HepG2 (cell line): ENCODE measurements at regions not wholly inside any gene's neighbourhood (a gene's known extent, or its start where the extent isn't known, plus 50 kb on each side); places are given as distances from the start of the nearest gene placed in this dataset.
"Not testable (repeated sequence)": the region's sequence is repeated elsewhere in the genome, so short reads cannot be mapped to it uniquely, and the experiment has no call there.

Experiments
- ATAC-seq: fragments of 200-7000 bp; cut with Tn5 transposase; 3 replicates; pipeline ENCODE4 v1.9.1; 2020; ENCODE audit warnings: mild to moderate bottlenecking, moderate library complexity
- BruUV-seq: library from RNA; stranded (reverse); fragments of 400-500 nt; replicated peaks from 2 replicates; lab custom pipeline; 2021; lab: Mats Ljungman, UMichigan
- CTCF ChIA-PET: fragments of 300-600 bp; formaldehyde crosslinking; extraction: SDS; loops from one replicate; lab custom pipeline; 2021; ENCODE audit warnings: low total read pairs, inconsistent platforms, low intra/inter-chr PET ratio; lab: Yijun Ruan, JAX
- POLR2A ChIA-PET: fragments of 350-600 bp; sonication (Branson Sonifier 250); formaldehyde crosslinking; loops from one replicate; lab custom pipeline; 2020; ENCODE audit warnings: antibody characterized with exemption, inconsistent platforms; lab: Yijun Ruan, JAX
- DNase-seq: peaks from one replicate; pipeline ENCODE4 v3.0.0-alpha.2; 2015; ENCODE audit warnings: low spot score
- FAIRE-seq: peaks from 3 replicates; lab custom pipeline; 2011; peaks lifted over from hg19 to GRCh38; lab: Jason Lieb, UNC
- H2AFZ ChIP-seq: one replicate; pipeline ENCODE4 v1.6.1; 2011; ENCODE audit warnings: low read length, inconsistent platforms
- H3K27ac ChIP-seq: fragments of 300-600 bp; 3 replicates; pipeline ENCODE4 v1.8.0; 2011; ENCODE audit warnings: mixed run types, mild to moderate bottlenecking, mixed read lengths, low read length, inconsistent platforms; ENCODE audit not compliant: insufficient read depth; ENCODE audit errors: extremely low read length
- H3K27me3 ChIP-seq, 2 experiments: fragments of 200-600 bp in 1 of 2; 2 replicates in 1 of 2; 3 replicates in 1 of 2; pipeline versions ENCODE4 v1.6.0 to v1.8.0; 2011; ENCODE audit warnings: low read length in 2 of 2, mild to moderate bottlenecking in 2 of 2, moderate library complexity in 2 of 2, inconsistent platforms in 1 of 2; ENCODE audit not compliant: insufficient read depth in 2 of 2, control insufficient read depth in 1 of 2
- H3K36me3 ChIP-seq, 2 experiments: fragments of 200-600 bp in 1 of 2; replicated peaks in 1 of 2; 2 replicates in 1 of 2; 3 replicates in 1 of 2; pipeline versions ENCODE4 v1.5.1 to v1.8.0; 2011; ENCODE audit warnings: low read length in 2 of 2, inconsistent platforms in 1 of 2; ENCODE audit not compliant: insufficient read depth in 2 of 2, control insufficient read depth in 1 of 2
- H3K4me1 ChIP-seq: 2 replicates; pipeline ENCODE4 v1.5.1; 2012; ENCODE audit warnings: low read length, inconsistent platforms; ENCODE audit not compliant: insufficient read depth
- H3K4me2 ChIP-seq: 2 replicates; pipeline ENCODE4 v1.6.0; 2011; ENCODE audit warnings: low read depth, low read length, inconsistent platforms
- H3K4me3 ChIP-seq, 3 experiments: fragments of 200-600 bp in 1 of 3; sonication (generic), shearing (Covaris generic) in 1 of 3; replicated peaks in 1 of 3; 2 replicates each; pipeline ENCODE4 v1.5.1; 2011 to 2016; ENCODE audit warnings: low read length in 3 of 3, inconsistent platforms in 2 of 3, low read depth in 2 of 3, mild to moderate bottlenecking in 2 of 3, control low read depth in 1 of 3, mixed read lengths in 1 of 3; ENCODE audit not compliant: insufficient read depth in 1 of 3
- H3K79me2 ChIP-seq: one replicate; pipeline ENCODE4 v1.6.1; 2011; ENCODE audit warnings: low read length, inconsistent platforms; ENCODE audit not compliant: insufficient read depth
- H3K9ac ChIP-seq: 2 replicates; pipeline ENCODE4 v1.6.0; 2011; ENCODE audit warnings: mild to moderate bottlenecking, low read depth, low read length, inconsistent platforms; ENCODE audit not compliant: insufficient read depth
- H3K9me3 ChIP-seq: 2 replicates; pipeline ENCODE4 v1.5.1; 2012; ENCODE audit warnings: mild to moderate bottlenecking, low read length
- H4K20me1 ChIP-seq: 2 replicates; pipeline ENCODE4 v1.6.0; 2011; ENCODE audit warnings: inconsistent platforms, mild to moderate bottlenecking, low read length, moderate library complexity; ENCODE audit not compliant: insufficient read depth
- WGBS: methylation state at CpG from one replicate; pipeline ENCODE4 v1.1.6; 2017; ENCODE audit warnings: low lambda C conversion rate; 5-methylcytosine and 5-hydroxymethylcytosine counted together
- in situ Hi-C: cut with HindIII; loops from 2 replicates; pipeline ENCODE4 v1.10.0; 2017; ENCODE audit warnings: low pct_unique_long_range_greater_than_20kb; ENCODE audit not compliant: extremely low pct_ligation_motif_present
- intact Hi-C: fragments of 100-400 bp; cut with micrococcal nuclease; formaldehyde crosslinking; loops from one replicate; pipeline ENCODE4 v1.10.0; 2022; ENCODE audit not compliant: unreplicated experiment

DNA sequence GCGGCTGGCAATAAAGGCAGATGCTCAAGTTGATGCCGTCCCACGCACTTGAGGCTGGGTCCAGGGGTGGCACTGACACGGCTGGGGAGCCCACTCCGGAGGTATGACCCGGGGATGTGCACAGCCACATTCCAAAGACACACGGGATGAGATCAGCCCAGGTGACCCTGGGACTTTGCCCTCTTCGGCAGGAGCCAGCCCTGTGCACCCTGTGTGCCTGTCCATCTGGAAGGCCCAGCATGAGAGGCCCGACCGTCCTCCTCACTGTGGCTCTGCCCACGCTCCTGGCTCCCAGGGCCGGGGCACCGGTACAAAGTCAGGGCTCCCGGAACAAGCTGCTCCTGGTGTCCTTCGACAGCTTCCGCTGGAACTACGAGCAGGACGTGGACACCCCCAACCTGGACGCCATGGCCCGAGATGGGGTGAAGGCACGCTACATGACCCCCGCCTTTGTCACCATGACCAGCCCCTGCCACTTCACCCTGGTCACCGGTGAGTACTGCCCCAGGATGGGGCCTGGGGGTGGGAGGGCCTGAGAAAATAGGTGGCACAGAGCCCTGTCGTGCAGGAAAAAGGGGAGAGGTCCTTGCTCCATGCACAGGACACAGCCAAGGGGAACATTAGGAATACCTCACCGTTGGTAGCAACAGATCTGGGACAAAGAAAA, 309.9 kb downstream of the TP53TG3F start:
- CTCF ChIA-PET, H3K4me2 ChIP-seq, H3K79me2 ChIP-seq, H3K36me3 ChIP-seq, intact Hi-C loops, H3K4me1 ChIP-seq, H3K27ac ChIP-seq, H3K9me3 ChIP-seq, POLR2A ChIA-PET, BruUV-seq, FAIRE-seq, H3K4me3 ChIP-seq, DNase-seq, in situ Hi-C loops, H3K9ac ChIP-seq, H3K27me3 ChIP-seq, H4K20me1 ChIP-seq, H2AFZ ChIP-seq: not testable (repeated sequence)
- 49% methylated on average over 6 of the region's 25 CpGs for WGBS
- peak; percentile 86 for ATAC-seq

DNA sequence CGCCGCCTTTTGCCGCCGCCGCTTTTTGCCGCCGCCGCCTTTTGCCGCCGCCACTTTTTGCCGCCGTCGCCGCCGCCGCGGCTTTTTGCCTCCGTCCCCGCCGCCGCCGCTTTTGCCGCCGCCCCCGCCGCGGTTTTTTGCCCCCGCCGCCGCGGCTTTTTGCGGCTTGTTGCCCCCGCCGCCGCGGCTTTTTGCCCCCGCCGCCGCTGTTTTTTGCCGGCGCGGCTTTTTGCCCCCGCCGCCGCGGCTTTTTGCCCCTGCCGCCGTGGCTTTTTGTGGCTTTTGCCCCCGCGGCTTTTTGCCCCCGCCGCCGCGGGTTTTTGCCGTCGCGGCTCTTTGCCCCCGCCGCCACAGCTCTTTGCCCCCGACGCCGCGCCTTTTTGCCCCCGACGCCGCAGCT, 311.1 kb downstream of the TP53TG3F start:
- H3K4me2 ChIP-seq, H3K9ac ChIP-seq, FAIRE-seq, H3K9me3 ChIP-seq, ATAC-seq, H4K20me1 ChIP-seq, H2AFZ ChIP-seq, H3K79me2 ChIP-seq, in situ Hi-C loops, H3K27me3 ChIP-seq, BruUV-seq, H3K4me1 ChIP-seq, POLR2A ChIA-PET, H3K36me3 ChIP-seq, DNase-seq, intact Hi-C loops, CTCF ChIA-PET, H3K4me3 ChIP-seq, H3K27ac ChIP-seq: not testable (repeated sequence)
- 96% methylated on average over 66 of the region's 66 CpGs for WGBS

DNA sequence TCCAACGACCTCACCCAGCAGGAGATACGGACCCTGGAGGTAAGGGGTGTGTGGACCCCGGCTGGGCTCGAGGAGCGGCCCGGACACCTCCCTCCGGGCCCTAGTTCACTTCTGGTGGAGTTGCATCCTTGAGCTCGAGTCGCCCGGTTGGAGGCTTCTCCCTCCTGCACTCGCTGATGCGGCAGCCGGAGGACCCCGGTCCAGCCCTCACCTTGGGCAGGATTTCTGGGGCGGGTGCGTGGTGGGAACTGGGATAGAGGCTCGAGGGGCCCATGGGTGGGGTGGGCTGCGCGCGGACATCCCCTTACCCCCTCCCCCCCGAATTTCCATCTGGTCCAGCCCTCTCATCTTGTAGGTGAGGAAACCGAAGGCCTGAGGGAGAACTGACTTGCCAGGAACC, 311.8 kb downstream of the TP53TG3F start:
- BruUV-seq, H3K4me2 ChIP-seq, H4K20me1 ChIP-seq, H3K9me3 ChIP-seq, in situ Hi-C loops, FAIRE-seq, ATAC-seq, CTCF ChIA-PET, H3K4me3 ChIP-seq, DNase-seq, H3K27me3 ChIP-seq, H3K4me1 ChIP-seq, H3K79me2 ChIP-seq, H3K9ac ChIP-seq, H3K36me3 ChIP-seq, H2AFZ ChIP-seq, POLR2A ChIA-PET, H3K27ac ChIP-seq, intact Hi-C loops: not testable (repeated sequence)
- WGBS = 77% methylated on average over 16 of the region's 22 CpGs
